Activated CD4-positive, alpha-beta T cell treated with anti-CD3 and anti-CD28 coated beads for 4 hours (primary cell): ENCODE measurements at regions not wholly inside any gene's neighbourhood (a gene's known extent, or its start where the extent isn't known, plus 50 kb on each side); places are given as distances from the start of the nearest gene placed in this dataset.
"Not testable (repeated sequence)": the region's sequence is repeated elsewhere in the genome, so short reads cannot be mapped to it uniquely, and the experiment has no call there.

Experiments
- DNase-seq, 2 donors: peaks; one replicate each; pipeline ENCODE4 v3.0.0-alpha.2; 2020

DNA sequence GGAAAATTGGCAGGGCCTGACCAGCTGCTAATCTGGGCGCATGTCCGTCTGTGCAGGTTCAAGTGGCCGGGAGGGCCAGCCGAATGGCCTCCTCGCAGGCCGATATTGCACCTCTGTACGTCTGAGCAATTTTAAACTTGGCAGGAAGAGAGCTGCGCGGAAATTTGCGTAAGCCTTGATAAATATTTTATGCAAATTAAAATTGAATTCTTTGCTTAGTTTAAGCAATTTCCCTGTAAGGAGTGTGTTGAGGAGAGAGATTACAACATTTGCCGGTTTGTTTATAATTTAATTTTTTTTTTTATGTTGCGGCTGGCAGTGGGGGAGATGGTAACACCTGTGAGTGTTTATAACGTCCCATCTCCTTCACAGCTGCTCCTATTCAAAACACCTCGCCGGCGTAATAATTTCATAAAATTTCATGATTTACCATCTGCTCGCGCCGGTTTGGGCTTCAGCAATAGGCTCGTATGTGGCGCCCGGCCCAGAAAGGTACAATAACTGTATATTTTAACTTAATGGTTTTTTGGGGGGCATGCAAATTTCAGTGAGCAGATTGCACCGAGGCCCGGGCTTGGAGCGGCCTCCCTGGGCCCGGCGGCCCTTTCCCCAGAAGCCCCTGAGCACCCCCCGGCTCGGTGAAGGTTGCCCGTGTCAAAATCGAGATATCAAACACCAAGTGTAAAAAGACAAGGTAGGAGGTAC, 269.4 kb upstream of the MVB12B start:
- no peak for DNase-seq

DNA sequence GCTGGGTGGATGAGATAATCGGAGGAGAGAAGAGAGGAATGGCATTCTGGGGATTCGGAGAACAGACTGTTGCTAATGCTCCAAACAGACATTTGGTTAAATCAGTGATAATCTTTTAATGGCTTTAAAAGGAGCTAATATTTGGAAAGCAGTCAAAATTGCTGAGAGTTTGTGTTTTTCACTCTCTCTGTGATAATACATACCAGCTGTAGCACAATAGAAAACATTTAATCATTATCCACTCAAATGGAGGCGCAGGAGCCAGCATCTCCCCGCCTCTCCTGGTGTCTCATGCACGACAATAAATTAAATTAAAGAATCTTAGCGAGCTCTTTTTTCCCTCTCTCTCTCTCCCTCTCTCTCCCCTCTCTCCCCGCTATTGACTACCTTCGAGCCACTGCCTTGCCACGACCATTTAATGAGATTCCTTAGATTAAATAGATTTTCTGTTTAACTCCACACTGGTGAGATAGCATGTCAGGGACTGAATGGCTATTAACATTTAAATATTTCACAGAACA, 268.6 kb upstream of the MVB12B start:
- DNase-seq: no peak

DNA sequence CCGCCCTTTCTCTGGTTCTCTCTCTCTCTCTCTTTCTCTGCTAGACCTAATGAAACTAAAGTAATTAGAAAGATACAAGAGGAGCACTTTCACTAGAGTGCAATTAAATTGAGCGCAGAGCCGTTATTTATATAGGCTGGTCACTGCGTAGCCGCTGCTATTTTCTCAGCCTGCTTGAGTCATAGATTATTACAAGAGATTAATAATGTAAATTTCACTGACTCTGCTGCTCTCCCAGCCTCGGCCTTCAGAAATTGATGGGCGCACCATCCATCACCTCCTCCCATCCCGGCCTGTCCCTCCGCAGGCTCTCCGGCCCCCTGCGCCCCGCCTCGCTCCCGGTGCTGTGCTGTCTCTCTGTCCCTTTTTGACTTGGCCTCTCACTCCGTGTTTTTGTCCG, 268.0 kb upstream of the MVB12B start:
- no peak for DNase-seq

DNA sequence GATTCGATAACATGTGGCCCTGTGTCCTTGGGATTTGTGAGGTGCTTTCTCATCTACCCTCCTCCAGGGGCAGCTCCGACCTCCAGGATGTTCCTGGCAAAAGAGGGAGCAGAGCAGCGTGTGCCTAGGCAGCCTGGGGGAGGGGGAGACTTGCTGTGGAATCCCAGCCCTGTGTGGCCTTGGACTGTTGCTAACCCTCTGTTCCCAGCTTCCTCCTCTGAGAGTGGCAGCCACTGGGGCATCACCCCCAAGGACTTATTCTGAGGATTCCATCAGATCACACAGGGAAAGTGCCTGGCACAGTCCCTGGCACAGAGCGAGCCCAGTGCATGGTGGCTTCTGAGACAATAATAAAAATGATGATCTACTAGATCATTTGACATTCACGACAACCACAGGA, 265.1 kb upstream of the MVB12B start:
- no peak for DNase-seq

DNA sequence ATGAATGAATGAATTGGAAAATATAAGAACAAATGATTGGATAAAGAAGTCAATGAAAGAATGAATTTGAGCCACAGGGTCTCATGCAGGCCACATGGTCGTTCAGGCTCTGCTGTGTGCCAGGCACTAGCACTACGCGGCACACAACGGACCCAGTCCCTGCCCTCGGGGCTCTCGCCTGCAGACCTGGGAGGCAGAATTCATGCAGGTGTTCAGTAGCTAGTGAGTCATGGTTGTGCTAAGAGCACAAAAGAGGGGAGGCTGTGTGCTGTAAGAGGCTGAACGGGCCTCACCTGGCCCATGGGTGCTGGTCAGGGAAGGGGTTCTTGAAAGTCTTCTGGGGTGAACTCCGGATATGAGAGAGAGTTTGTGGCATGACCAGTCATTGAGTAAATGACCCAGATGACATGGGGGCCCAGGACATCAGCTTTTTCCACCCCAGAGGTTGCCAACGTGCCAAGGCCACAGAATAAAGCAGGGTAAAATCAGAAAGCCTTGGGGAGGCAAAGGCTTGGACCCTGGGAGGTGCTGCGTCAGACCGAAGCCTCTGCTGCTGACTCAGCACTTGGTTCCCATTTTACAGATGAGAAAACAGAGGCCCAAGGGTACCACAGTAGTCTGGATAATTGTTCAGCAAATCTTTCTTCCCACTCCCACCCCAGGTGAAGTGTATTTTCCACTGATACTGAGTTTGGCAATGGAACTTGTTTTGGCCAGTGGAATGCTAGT, 264.3 kb upstream of the MVB12B start:
- no peak for DNase-seq

DNA sequence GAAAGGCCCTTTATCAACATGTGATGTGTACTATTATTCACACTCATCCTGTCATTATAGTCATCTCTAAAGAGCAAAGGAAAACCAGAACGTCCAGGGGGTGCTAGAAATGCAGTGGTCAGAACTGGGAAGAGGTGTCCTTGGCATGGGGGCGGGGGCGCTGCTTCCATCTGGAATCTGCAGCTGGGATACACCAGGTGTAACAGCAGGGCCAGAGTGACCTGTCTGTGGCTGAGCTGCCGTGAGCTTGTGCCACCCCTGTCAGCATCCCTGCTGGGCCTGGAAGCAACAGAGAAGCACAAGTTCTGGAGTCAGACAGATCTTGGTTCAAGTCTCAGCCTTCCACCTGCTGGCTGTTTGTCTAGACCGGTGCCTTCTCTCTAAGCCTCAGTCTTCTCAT, 263.3 kb upstream of the MVB12B start:
- DNase-seq: no peak

DNA sequence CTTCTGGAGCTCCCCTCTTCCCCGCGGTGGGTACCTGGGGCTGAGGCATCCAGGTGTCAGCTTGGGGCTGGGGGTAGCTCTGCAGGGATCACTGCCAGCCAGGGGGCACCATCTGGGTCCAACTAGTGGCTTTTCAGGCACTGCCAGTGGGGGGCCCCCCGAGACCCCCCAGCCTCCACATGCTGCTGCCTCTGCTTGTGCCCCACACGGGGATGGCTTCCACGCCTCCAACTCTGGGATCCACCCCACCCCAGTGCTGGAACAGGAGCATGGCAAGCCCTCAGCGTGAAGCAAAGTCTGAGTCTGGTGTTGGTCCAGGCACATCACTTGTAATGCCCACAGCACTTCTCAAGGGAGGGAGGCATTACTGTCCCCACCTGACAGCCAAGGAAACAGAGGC, 260.5 kb upstream of the MVB12B start:
- DNase-seq: no peak

DNA sequence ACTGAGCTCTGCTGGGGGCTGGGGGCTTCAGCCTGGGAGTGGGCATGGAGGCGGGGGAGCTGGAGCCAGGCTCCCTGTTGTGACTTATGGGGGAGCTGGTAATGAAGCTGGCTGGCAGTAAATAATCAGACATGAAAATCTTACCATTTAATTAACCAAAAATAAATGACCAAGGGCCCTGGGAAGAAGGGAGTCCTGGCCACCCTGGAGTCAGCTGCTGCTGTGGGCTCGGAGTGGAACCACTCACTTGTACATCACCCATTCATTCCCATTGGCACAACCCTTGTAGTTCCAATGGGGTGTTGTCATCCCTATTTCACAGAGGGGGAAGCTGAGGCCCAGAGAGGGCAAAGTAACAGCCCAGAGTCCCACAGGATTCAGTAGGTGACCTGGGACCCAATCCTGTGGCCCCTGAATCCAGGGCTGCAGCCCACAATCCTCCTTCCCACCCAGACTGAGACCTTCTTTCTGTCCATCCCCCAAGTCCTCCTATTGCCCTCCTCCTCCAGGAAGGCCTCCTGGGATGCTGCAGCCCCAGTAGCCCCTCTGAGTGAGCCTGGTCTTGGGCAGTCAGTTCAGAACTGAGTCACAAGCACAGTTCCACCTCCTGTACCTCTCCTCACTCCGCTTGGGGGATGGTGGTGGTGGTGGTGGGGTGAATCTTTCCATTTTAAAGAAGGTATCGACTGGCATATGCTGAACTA, 259.4 kb upstream of the MVB12B start:
- DNase-seq: no peak

DNA sequence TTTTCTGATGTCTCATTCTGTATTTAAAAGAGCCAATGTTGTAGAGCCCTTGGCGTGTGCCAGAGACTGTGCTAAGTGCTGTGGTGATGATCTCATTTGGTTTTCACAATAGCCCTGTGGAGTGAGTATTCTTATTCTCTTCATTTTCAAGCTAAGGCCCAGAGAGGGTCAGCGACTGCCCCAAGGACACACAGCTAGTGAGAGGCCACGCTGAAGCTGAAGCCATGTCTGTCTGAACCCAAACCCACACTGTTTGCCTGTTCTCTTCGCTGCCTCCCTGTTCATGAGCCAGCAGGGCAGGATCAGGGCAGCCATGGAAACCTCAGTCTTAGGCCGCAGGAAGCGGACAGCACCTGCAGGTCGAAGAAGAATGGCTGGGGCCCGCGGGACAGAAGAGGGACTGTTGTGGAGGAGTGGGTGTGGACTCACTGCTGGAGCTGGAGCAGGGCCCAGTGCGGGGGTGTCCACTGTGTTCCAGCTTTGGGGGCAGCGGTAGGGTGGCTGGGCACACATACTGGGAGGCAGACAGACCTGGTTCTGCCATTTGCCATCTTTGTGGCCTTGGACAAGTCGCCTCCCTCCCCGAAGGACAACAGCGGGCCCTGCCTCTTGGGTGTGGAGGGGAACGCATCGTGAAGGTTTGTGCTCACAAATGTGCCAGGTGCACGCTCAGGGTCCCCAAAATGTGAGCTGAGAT, 257.9 kb upstream of the MVB12B start:
- DNase-seq: no peak

DNA sequence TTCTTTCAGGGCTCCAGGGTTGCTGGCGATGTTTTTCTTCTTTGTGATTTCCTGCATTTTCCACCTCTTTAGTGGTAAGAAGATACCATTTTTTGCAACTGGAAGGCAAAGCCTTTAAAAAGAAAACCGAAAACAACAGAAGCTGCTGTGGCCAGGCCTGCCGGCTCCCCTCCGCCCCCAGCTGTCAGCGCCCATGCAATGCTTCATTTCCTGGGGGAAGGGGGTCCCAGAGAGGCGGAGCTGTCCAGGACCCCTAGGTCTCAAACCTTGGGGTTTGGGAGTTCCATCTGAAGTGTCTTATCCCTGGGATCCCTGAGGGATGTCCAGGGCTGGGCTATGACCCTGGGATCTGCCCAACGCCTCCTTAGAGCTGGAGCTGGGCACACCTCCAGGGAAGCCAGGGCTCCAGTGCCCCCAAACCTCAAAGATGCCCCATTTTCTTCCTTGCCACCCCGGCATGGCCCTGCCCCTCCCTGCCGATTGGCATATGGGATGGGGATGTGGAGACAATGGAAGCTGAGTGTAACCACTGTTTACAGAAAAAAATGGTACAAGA, 257.2 kb upstream of the MVB12B start:
- no peak for DNase-seq

DNA sequence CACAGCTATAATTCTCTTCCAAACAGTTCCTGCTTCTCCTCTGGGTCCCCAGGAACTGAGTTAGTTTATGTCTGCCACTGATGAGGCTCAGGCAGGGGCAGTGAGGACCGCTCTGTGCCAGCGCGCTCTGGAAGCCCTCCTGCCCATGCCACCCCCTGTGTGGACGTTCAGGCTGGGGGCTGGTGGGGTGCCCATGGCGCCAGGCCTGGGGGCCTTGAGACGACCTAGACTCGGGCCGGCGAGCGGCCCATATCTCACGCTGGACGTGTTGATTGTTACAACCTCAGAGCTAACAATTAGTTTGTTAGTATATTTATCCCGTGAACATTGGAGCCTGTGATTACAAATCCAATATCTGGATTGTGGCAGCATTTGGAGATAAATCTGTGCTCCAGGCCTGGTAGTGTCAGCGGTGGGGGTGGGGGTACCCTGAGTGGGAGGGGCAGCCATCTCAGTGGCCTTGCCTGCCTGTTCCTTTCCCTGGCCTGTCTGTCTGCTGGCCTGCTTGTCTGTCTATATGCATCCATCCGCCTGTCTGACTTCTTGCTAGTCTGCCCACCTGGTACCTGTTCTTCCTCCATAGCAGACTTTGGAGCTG, 256.5 kb upstream of the MVB12B start:
- no peak for DNase-seq

DNA sequence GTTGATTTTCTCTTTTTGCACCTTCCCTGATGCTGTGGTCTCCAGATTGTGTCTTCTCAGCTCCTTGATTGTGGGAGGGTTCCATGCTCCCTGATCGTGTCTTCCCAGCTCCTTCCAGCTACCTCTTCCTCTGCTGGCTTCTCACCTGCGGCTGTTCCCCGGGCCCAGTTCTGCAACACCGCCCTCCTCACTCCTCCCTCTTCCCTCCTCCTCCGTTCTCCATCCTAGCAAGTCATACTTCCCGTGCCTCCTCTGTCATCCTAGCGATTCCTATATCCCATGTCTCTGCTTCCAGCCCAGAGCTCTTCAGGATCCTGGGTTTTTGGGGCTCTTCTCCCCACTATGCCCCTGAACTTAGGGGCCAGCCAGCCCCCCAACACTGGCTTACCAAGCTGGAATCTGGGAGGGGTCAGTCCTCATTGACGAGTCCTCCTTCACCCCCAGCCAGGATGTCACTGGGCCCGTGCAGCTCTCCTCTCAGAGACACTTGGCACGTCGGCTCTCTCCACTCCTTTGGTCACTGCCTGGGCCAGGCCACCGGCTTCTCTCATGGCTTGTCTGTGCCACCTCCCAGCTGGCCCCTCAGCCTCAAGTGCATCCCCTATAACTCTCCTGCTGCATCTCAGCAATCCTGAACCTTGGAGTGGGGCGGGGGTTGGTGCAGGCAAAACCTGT, 255.4 kb upstream of the MVB12B start:
- no peak for DNase-seq

DNA sequence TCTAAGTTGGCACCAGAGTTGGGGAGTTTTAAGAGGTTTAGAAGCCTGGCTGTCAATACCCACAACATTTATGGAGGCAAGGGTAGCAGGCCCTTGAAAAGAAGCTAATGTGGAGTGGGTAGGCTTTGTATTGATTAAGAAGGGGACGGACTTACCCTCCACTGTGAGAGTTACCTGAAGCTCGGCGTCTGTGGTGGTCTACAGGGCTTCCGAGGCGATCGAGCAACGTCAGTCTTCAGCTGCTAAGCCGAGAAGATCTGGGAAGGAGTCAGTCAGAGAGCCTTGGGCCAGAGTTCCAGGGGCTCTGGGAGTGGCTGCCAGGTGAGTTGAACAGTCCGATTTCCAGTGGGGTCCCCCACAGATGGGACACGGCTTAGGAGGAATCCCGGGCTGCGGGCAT, 249.0 kb upstream of the MVB12B start:
- DNase-seq: not testable (repeated sequence)

DNA sequence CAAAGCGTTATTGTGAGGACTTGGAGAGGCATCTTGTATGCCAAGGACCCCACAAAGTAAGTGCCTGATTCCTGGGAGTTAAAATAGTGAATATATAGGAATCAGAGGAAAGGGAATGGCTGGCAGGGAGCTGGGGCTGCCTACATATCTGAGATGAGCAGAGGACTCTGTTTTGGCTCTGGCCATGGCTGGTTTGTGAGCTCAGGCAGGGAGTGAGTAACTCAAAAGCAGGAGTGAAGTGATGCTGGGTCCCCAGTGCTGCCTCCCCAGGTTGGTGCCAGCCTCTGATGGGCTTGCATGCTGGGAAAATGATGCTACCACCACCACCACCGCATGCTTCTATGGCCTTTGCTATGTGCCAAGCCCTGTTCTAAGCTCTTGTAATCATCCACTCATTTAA, 246.0 kb upstream of the MVB12B start:
- DNase-seq: no peak

DNA sequence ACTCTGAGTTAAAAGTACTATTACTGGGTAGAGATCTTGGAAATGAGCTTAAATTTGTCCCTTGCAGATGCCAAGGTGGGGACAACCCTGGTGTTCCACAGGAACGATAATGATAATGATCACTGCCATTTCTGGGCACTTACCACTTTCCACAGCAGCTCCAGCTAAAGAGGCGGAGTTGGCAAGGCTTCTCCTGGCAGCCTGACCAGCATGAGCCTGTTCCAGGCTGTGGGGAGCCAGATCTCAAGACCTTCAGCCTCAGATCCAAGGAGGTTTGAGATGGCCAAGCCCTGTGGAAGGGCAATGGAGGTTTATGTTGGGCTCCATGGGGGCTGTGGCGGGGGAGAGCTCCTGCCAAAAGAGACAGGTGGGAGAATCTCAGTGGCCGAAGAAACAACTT, 244.9 kb upstream of the MVB12B start:
- DNase-seq: no peak

DNA sequence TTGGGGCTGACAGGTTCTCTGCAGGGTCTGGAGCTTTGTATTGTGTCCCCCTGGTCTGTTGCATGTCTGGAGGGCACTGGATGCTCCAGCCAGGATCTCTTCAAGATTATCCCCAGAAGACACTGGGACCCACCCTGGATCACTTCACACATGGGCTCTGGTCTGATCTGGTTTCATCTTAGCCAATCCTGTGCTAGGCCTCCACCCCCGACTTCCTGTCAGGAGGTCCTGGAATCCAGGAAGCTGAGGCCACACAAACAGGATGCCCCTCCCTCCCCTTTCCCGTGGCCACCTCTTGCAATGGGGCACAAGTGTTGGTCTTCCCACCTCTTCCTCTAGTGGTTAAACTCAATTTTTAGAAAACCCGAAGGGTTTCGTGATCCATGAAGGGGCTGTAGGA, 242.6 kb upstream of the MVB12B start:
- no peak for DNase-seq

DNA sequence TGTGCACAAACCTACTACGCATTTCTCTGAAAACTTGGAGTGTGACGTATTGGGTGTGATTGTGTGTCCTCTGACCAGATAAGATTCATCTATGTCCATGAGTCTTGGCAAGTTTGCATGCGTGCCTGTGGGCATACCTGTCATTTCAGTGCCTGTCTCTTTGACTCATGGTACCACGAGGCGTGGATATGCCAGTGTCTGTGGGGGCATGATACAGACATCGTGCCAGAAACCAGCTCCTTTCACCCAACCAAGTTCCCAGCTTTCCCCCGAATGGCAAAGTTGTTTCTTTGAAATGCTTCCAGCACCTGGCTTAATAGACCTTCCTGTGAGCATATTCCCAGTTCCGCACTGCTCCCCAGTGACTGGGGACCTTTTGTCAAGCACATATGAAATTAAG, 241.9 kb upstream of the MVB12B start:
- DNase-seq: no peak

DNA sequence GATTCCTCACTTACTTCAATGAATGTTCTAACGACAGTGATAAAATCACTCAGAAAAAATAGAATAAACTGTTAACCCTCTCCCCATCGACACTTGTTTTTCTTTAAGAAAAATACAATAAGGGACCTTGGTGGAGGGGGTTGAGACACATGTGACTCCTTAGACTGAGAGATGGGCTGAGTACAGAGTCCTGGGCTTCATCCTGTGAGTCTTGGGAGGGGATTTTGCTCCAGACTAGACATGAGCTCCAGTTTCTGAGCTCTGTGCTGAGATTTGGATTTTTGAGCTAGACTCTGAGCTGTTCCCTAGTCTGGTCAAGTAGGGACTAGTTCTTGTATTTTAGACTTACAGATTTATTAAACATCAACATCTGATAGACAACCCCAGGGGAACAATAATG, 241.5 kb upstream of the MVB12B start:
- no peak for DNase-seq

DNA sequence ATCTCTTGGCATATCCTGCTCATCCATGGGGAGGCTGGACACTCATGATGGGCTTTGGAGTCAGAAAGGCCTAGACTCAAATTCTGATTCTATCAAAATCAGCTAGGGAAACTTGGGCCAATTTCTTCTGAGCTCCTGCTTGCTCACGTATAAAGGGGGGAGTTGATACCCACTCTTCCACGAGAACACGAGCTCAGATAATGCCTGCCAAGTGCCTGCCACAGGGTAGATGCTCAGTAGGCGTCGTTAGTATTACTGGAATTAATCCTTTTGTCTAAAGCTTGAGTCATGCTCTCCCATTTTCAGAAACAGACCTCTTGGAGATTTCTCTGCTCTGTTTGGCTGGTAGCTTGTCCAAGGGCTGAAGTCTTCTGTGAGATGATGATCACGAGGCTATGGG, 238.3 kb upstream of the MVB12B start:
- DNase-seq: no peak

DNA sequence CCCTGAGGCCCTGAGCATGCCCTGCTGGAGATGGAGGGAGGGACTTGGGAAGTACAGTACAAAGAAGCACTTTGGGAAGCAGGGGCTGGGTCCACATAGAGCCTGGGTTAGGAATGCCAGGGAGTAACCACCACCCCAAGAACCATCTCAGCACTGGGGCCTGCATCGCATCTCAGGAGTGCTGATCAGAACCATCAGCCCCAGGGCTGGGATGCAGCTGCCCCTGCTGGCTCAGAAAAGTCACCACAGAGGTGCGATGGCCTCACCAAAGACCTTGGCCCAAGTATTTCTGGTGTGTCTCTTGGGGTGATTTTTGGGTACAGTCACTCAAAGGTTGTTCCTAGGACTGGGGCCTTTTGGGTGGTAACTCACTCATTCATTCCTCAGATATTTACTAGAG, 236.8 kb upstream of the MVB12B start:
- no peak for DNase-seq

DNA sequence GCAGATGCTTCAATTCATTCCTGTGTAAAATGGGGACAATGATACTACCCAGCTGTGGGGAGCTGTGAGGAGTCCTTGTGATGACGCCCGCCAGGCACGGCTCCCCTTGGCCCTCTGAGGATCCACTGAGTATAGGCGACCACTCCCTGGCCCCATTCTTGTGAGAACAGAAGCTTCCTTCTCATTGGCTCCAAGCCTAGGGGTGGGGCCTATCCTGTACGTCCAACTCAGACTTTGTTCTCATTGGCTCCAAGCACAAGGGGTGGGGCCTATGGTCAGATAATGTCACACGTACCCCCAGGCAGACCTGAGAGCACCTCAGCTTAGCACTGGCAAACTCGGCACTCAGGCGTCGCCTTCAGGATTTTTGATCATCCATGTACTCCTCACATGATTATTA, 232.9 kb upstream of the MVB12B start:
- DNase-seq: no peak
